Stimulated activated CD4-positive, alpha-beta T cell treated with anti-CD3 and anti-CD28 coated beads, Interleukin-15, amount 100 ng/mL, for 24 hours (primary cell): ENCODE measurements at regions not wholly inside any gene's neighbourhood (a gene's known extent, or its start where the extent isn't known, plus 50 kb on each side); places are given as distances from the start of the nearest gene placed in this dataset.

Experiments
- DNase-seq: peaks from one replicate; pipeline ENCODE4 v3.0.0-alpha.2; 2020

- DNase-seq: no peak
These were observed 49.7 kb upstream of the FRMD4B start for GRCh38 chr3:69435274-69436265.
